Kidney glomerular epithelial cell (primary cell): ENCODE measurements at regions not wholly inside any gene's neighbourhood (a gene's known extent, or its start where the extent isn't known, plus 50 kb on each side); places are given as distances from the start of the nearest gene placed in this dataset.
"Not testable (repeated sequence)": the region's sequence is repeated elsewhere in the genome, so short reads cannot be mapped to it uniquely, and the experiment has no call there.

Experiments used
- DNase-seq: peaks from one replicate; lab custom pipeline; 2025; lab: John Stamatoyannopoulos, UW

GRCh38 chr2:176569574-176569973 lies 300.3 kb downstream of the MTX2 start:
- no peak for DNase-seq

- no peak for DNase-seq
These were observed 304.6 kb downstream of the MTX2 start for GRCh38 chr2:176573612-176574483.

DNA sequence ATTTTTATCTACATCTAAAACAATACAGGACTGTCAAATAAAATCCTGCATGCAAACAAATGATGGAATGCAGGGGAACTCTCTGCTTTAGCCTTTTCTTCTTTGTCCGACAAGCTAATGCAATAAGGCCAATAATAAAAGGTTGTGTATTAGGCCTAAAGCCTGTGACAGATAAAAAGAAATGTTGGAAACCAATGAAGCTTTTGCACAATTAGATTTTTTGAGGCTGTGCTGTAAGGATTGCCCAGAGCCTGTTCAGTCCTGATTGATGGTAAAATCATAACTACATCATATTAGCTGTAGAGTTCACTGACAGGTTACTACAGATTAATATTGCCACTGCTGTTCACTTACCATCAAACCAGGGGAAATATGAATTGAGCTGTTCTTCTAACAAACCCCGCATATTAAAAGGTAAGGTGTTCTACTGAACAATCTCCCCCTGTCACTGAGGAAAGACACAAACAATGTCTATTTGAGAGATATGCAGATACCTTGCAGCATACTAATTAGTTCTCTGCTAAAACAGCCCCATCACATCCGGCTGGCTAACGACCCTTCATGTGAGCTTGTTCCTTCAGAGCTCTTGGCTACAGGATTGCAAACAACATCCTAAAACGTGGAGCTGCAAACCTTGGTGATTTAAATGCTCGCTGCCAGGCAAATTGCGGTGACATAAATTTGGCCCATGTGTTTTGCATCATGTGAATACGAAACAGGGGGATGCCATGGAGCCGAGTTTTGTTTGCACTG lies 305.4 kb downstream of the MTX2 start:
- DNase-seq: no peak

- no peak for DNase-seq
These were observed 306.0 kb downstream of the MTX2 start for GRCh38 chr2:176575237-176575744.

DNA sequence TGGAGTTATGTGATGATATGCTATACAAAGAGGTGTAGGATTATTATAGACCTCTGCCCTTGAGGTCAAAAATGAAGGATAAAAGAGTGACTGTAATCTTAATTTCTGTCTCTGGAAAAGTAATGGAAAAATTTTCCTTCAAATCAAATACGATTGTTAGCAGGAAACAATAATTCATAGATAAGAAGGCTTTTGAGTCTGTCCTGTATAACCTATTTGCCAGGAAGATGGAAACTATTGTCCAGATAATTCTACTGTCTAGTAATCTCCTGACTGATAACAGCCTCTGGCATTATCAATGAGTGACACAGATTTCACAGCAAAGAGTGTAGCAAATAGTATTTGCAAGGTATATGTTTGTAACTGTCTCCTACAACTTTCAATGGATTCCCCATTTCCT lies 307.8 kb downstream of the MTX2 start:
- DNase-seq: no peak

- DNase-seq: not testable (repeated sequence)
These were observed 309.1 kb downstream of the MTX2 start for GRCh38 chr2:176578292-176578691.

- DNase-seq: no peak
These were observed 310.4 kb downstream of the MTX2 start for GRCh38 chr2:176579608-176580007.

GRCh38 chr2:176581557-176582165 lies 312.4 kb downstream of the MTX2 start:
- no peak for DNase-seq

- DNase-seq: no peak
These were observed 312.9 kb downstream of the MTX2 start for GRCh38 chr2:176582176-176582575.

DNA sequence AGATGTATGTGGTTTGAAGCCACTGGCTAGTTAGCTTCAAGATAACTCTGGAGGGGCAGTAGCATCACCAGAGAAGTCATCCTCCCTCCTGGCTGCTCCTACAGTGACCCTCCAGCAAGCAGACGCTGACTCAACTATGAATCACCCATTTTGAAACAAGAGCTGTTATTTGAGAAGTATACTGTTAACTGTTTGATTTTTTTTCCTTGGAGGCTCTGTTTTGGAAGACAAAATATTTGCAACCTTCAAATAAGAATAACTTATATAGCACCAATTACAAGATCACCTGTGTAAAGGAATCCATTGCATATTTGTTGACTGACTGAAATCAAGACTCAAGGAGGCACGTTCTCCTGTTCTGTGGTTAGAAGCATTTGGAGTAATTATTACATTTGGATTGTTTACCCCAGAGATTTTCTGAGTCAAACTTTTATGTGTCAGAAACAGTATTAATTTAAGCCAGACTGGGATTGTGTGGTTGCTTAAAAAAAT lies 313.8 kb downstream of the MTX2 start:
- DNase-seq: peak; percentile 95

DNA sequence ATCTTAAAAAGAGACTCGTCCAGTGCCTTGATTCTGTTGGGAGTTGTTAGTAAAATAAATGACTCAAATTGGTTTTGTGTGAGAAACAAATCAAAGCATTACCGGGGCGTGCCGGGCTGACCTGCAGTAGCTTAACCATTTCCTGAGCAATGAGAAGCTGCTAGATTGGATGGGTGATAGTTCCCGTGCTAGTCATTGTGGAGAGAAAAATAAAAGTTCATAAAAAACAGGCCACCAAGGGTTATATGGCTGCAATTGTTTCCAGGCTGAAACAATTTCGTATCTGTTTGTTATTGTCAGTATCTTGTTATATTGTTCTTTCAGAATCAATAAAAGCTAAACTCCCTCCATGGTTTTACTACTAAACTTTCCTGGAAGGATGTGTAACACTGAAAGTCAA lies 314.4 kb downstream of the MTX2 start:
- no peak for DNase-seq

GRCh38 chr2:176584333-176584732 lies 315.1 kb downstream of the MTX2 start:
- DNase-seq: peak; percentile 91

- no peak for DNase-seq
These were observed 316.0 kb downstream of the MTX2 start for GRCh38 chr2:176585291-176585690.

- DNase-seq: no peak
These were observed 316.5 kb downstream of the MTX2 start for GRCh38 chr2:176585791-176586190.

GRCh38 chr2:176589287-176589686 lies 320.0 kb downstream of the MTX2 start:
- DNase-seq: no peak

- DNase-seq: no peak
These were observed 320.7 kb downstream of the MTX2 start for GRCh38 chr2:176589825-176590440.

DNA sequence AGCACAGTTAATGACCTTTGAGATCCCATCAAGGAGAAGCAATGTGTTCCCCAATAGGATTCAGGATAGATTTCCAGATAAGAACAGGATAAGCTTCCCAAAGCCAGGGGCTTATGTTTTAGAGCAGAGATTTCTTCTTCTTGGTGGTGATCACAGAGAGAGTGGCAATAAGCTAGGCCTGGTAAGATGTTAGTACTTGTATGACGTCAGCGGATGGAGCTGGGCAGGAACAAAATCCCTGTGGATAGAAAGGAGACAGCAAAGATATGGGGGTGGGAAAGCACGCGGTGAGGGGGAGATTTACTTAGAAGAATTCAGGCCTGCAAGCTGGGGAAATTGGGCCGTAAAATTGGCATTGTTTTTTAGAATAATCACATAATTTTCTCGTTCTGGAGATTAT lies 323.0 kb downstream of the MTX2 start:
- no peak for DNase-seq

DNA sequence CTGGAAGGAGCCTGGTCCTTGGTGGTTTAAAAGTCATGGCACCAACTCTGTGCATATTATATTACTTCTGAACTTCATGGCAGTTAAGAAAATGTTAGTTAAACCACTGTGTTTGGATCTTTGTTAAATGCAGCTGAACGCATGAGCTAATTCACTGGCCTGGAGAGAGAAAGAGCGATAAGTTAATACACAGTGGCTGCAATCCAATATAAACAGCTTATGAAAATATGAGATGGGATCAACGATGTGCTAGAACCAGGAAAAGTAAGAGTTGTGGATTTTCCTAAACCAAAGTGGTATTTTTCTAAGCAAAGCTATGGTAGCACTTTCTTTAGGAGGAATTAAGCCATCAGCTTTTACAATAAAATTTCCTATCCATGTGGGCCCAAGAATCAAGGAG lies 326.7 kb downstream of the MTX2 start:
- DNase-seq: no peak

- no peak for DNase-seq
These were observed 328.7 kb downstream of the MTX2 start for GRCh38 chr2:176597916-176598315.

GRCh38 chr2:176598351-176598750 lies 329.1 kb downstream of the MTX2 start:
- no peak for DNase-seq

- DNase-seq: no peak
These were observed 330.7 kb downstream of the MTX2 start for GRCh38 chr2:176599796-176600485.
